ENCODE measurements at regions not wholly inside any gene's neighbourhood (a gene's known extent, or its start where the extent isn't known, plus 50 kb on each side); places are given as distances from the start of the nearest gene placed in this dataset.

DNA sequence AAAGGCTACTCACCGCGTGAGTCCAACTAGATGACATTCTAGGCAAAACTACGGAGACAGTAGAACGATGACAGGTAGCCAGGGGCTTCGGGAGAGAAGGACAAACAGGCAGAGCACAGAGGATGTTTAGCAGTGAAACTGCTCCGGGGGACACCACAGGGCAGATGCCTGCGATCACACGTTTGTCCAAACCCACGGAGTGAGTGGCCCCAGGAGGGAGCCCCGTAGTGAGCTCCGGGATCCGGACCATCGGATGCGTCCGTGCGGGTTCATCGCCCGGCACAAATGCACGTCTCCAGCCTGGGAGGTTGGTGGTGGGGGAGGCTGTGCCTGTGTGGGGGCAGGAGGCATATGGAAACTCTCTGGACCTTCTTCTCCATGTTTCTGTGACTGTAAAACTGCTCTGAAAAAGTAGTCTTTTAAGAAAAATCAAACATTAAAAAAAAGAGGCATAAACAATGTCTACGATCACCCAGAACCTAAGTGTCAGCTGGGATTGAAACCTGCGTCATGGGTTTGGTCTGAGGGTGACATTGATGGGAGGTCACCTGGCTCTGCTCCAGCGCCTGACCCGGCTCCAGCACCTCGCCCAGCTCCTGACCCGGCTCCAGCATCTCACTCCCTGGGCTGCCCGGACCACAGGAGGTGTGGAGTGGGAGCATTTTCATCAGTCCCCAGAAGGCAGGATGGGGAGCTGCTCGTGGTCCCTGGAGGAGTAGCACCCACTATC lies 83.0 kb upstream of the CTDP1 start:
- no peak overlapping the region for H3K4me3 ChIP-seq
- no peak for ATAC-seq
- TF ChIP-seq, protein P1, sequence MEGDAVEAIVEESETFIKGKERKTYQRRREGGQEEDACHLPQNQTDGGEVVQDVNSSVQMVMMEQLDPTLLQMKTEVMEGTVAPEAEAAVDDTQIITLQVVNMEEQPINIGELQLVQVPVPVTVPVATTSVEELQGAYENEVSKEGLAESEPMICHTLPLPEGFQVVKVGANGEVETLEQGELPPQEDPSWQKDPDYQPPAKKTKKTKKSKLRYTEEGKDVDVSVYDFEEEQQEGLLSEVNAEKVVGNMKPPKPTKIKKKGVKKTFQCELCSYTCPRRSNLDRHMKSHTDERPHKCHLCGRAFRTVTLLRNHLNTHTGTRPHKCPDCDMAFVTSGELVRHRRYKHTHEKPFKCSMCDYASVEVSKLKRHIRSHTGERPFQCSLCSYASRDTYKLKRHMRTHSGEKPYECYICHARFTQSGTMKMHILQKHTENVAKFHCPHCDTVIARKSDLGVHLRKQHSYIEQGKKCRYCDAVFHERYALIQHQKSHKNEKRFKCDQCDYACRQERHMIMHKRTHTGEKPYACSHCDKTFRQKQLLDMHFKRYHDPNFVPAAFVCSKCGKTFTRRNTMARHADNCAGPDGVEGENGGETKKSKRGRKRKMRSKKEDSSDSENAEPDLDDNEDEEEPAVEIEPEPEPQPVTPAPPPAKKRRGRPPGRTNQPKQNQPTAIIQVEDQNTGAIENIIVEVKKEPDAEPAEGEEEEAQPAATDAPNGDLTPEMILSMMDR (IDR thresholded peaks at IDR 0.05): no peak
- TF ChIP-seq POLR2A (IDR thresholded peaks at IDR 0.05): no peak
- H3K36me3 ChIP-seq: no peaks in the 10 kb centered on the region
- intact Hi-C loops (cut with DNase I): no loop called here
- peaks cover 0 to 28% (median 0%) of the 10 kb centered on the region in 12 donors for H3K9me3 ChIP-seq
- peaks cover 0 to 11% (median 0%) of the 10 kb centered on the region in 9 donors for H3K27me3 ChIP-seq
- DNase-seq: peak in 4 of 5 donors; percentile 5 to 52 (median 12)
- H3K4me1 ChIP-seq: no peaks in the 10 kb centered on the region
- H3K27ac ChIP-seq: no peak overlapping the region
- WGBS, 4 donors: 76 to 81% (median 80%) methylated on average over 27 of the region's 27 CpGs

DNA sequence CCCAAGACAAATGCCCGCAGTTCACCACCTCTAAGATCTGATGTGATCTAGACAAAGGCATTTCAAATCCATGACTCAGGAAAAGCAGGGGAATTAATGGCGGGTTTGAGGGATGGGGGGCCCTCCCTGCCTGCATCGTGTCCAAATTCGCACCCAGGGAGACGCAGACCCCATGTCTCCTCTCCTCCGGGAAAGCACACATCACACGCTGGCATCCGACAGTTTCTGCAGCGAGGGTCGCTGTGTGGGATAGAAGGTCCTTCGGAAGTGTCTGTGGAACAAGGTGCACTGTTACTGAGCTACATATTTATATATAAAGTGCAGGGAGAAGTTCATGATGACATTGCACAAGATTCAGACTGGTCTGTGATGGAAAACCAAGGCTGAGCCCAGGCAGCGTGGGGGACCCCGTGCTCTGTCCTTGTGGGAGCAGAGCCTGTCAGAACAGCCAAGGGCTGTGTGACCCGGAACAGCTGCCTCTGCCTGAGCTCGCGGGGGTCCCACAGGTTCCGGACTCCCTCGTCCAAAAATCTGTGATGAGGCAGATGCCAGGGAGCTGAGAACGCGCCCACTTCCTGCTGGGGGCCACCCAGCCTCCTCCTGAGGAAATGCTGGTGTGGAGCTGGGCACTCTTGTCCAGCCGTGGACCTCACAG lies 82.3 kb upstream of the CTDP1 start:
- intact Hi-C loops (cut with DNase I): no loop called here
- peak in 2 of 5 donors; percentile 3 to 13 for DNase-seq
- H3K27me3 ChIP-seq: peaks cover 0 to 11% (median 0%) of the 10 kb centered on the region in 9 donors
- peaks cover 0 to 3% (median 0%) of the 10 kb centered on the region in 12 donors for H3K4me1 ChIP-seq
- H3K4me3 ChIP-seq: no peak overlapping the region
- WGBS, 4 donors: 75 to 83% (median 79%) methylated on average over 20 to 21 of the region's 21 CpGs
- no peak for ATAC-seq
- H3K9me3 ChIP-seq: peaks cover 0 to 24% (median 0%) of the 10 kb centered on the region in 12 donors
- TF ChIP-seq, protein P1 (IDR thresholded peaks at IDR 0.05): no peak
- no peak for TF ChIP-seq POLR2A (IDR thresholded peaks at IDR 0.05)
- no peaks in the 10 kb centered on the region for H3K36me3 ChIP-seq
- no peak overlapping the region for H3K27ac ChIP-seq

DNA sequence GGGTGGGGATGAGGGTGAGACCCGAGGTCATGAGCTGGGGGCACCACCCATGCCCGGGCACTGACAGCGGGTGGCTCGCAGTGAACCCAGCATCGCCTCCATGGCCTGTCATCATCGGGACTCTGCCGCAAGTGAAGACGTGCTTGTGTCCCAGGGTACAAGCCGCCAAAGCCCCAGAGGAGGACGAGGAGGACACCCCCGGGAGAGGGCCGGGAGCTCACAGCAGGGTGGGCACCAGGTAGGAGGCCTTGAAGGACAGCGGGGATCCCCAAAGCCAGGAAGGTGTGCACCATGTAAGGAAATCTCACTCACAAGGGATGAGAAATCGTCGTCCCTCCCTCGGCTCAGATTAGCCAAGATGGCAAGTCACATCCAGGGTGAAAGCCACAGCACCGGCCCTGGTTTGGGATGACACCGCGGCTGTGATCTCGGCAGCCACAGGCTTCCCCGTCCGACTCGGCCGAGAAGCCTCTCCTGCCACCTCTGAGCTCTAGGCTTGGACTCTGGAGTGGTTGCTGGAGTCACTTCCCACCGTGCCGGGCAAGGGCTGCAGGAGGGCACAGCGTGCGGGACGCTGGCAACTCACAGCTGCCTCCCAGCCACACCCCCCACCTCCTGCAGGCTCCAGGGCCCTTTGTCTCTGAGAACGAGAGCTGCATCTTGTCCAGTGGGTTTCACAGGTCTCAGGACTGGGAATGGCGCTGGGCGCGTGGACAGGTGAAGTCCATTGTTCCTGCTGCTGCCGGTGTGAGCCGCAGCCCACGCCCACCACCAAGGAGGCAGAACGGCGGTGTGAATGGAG lies 81.6 kb upstream of the CTDP1 start:
- intact Hi-C loops (cut with DNase I): no loop called here
- H3K4me1 ChIP-seq: peaks cover 0 to 9% (median 3%) of the 10 kb centered on the region in 12 donors
- 82 to 87% (median 84%) methylated on average over 35 to 38 of the region's 38 CpGs for WGBS, 4 donors
- peaks cover 0 to 16% (median 0%) of the 10 kb centered on the region in 12 donors for H3K9me3 ChIP-seq
- peaks cover 0 to 11% (median 0%) of the 10 kb centered on the region in 9 donors for H3K27me3 ChIP-seq
- no peak overlapping the region for H3K27ac ChIP-seq
- no peak for ATAC-seq
- no peaks in the 10 kb centered on the region for H3K36me3 ChIP-seq
- H3K4me3 ChIP-seq: no peak overlapping the region
- peak; percentile 5 to 46 (median 17) for DNase-seq
- TF ChIP-seq POLR2A (IDR thresholded peaks at IDR 0.05): no peak
- TF ChIP-seq, protein P1 (IDR thresholded peaks at IDR 0.05): no peak
